ENCODE measurements at regions not wholly inside any gene's neighbourhood (a gene's known extent, or its start where the extent isn't known, plus 50 kb on each side); places are given as distances from the start of the nearest gene placed in this dataset.

DNA sequence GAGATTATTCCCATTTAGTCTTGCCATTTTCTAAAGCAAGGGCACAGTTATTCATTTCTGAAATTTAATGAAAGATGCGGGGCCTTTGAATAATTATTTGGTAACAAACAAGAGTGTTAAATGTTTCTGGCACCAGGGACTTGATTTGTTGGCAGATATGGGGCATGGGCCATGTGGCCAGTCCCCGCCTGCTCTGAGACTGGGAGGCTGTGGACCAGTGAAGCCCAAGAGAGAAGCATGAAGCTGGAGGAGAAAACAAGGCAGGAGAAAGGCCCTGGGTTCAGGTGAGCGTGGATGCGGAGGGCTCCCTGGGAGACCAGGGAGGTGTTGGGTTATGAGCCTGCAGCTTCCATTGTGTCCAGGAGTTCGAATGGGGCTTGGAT, 378.5 kb downstream of the TCERG1L start:
- H2AFZ ChIP-seq (ENCODE audit: low read depth), result no peak overlapping the region
- no peaks in the 10 kb centered on the region; the same call in 1 of the 2 replicates for H3K27me3 ChIP-seq (ENCODE audit: insufficient read depth, low read depth)
- no peak overlapping the region for H3K27ac ChIP-seq
- no peak overlapping the region for H3K9ac ChIP-seq
- no peaks in the 10 kb centered on the region for H3K4me1 ChIP-seq (ENCODE audit: low read depth, poor library complexity, severe bottlenecking)
- H3K79me2 ChIP-seq (ENCODE audit: insufficient read depth, low read depth), result no peaks in the 10 kb centered on the region
- H3K4me3 ChIP-seq (IDR thresholded peaks at IDR 0.05; ENCODE audit: insufficient read depth, low read depth, low read length), result no peak overlapping the region
- TF ChIP-seq CTCF (conservative IDR thresholded peaks at IDR 0.05; ENCODE audit: low read depth, low read length), result no peak
- H3K4me2 ChIP-seq, result no peak overlapping the region
- no peaks in the 10 kb centered on the region for H3K36me3 ChIP-seq (ENCODE audit: insufficient read depth)
- no peaks in the 10 kb centered on the region for H4K20me1 ChIP-seq (ENCODE audit: insufficient read depth)

GRCh38 chr10:130934293-130935127, 377.0 kb downstream of the TCERG1L start:
- Histone ChIP-seq H4K20me1 (ENCODE audit: insufficient read depth) (no peaks in the 10 kb centered on the region), H3K4me3 (IDR thresholded peaks at IDR 0.05; ENCODE audit: insufficient read depth, low read depth, low read length) (no peak overlapping the region), H3K9ac (no peak overlapping the region), H3K36me3 (ENCODE audit: insufficient read depth) (no peaks in the 10 kb centered on the region), H3K4me1 (ENCODE audit: low read depth, poor library complexity, severe bottlenecking) (no peaks in the 10 kb centered on the region), H2AFZ (ENCODE audit: low read depth) (no peak overlapping the region), H3K79me2 (ENCODE audit: insufficient read depth, low read depth) (no peaks in the 10 kb centered on the region), H3K27ac (no peak overlapping the region), H3K4me2 (no peak overlapping the region), H3K27me3 (ENCODE audit: insufficient read depth, low read depth) (no peaks in the 10 kb centered on the region; the same call in 1 of the 2 replicates)
- TF ChIP-seq CTCF (conservative IDR thresholded peaks at IDR 0.05; ENCODE audit: low read depth, low read length), result no peak

GRCh38 chr10:130935128-130935439, 376.4 kb downstream of the TCERG1L start:
- no peak overlapping the region for H3K27ac ChIP-seq
- no peaks in the 10 kb centered on the region for H3K36me3 ChIP-seq (ENCODE audit: insufficient read depth)
- H3K27me3 ChIP-seq (ENCODE audit: insufficient read depth, low read depth), result no peaks in the 10 kb centered on the region; the same call in 1 of the 2 replicates
- no peak overlapping the region for H3K9ac ChIP-seq
- H4K20me1 ChIP-seq (ENCODE audit: insufficient read depth), result no peaks in the 10 kb centered on the region
- no peak overlapping the region for H2AFZ ChIP-seq (ENCODE audit: low read depth)
- no peaks in the 10 kb centered on the region for H3K4me1 ChIP-seq (ENCODE audit: low read depth, poor library complexity, severe bottlenecking)
- no peak overlapping the region for H3K4me3 ChIP-seq (IDR thresholded peaks at IDR 0.05; ENCODE audit: insufficient read depth, low read depth, low read length)
- TF ChIP-seq CTCF (conservative IDR thresholded peaks at IDR 0.05; ENCODE audit: low read depth, low read length), result no peak
- no peaks in the 10 kb centered on the region for H3K79me2 ChIP-seq (ENCODE audit: insufficient read depth, low read depth)
- no peak overlapping the region for H3K4me2 ChIP-seq

GRCh38 chr10:130935897-130936550, 375.5 kb downstream of the TCERG1L start:
- no peaks in the 10 kb centered on the region for H3K79me2 ChIP-seq (ENCODE audit: insufficient read depth, low read depth)
- no peak overlapping the region for H2AFZ ChIP-seq (ENCODE audit: low read depth)
- H3K4me1 ChIP-seq (ENCODE audit: low read depth, poor library complexity, severe bottlenecking), result no peaks in the 10 kb centered on the region
- H3K4me2 ChIP-seq, result no peak overlapping the region
- no peaks in the 10 kb centered on the region for H4K20me1 ChIP-seq (ENCODE audit: insufficient read depth)
- no peaks in the 10 kb centered on the region; the same call in 1 of the 2 replicates for H3K27me3 ChIP-seq (ENCODE audit: insufficient read depth, low read depth)
- TF ChIP-seq CTCF (conservative IDR thresholded peaks at IDR 0.05; ENCODE audit: low read depth, low read length), result no peak
- H3K27ac ChIP-seq, result no peak overlapping the region
- H3K9ac ChIP-seq, result no peak overlapping the region
- no peaks in the 10 kb centered on the region for H3K36me3 ChIP-seq (ENCODE audit: insufficient read depth)
- no peak overlapping the region for H3K4me3 ChIP-seq (IDR thresholded peaks at IDR 0.05; ENCODE audit: insufficient read depth, low read depth, low read length)

Data from KMS-11 (cell line).